Islet precursor cell (in vitro differentiated cells): ENCODE measurements at regions not wholly inside any gene's neighbourhood (a gene's known extent, or its start where the extent isn't known, plus 50 kb on each side); places are given as distances from the start of the nearest gene placed in this dataset.
"Not testable (repeated sequence)": the region's sequence is repeated elsewhere in the genome, so short reads cannot be mapped to it uniquely, and the experiment has no call there.

Source experiments
- DNase-seq: peaks from one replicate; pipeline ENCODE4 v3.0.0-alpha.2; 2018

- DNase-seq = no peak
Measured at GRCh38 chr5:57937025-57937424, 454.4 kb upstream of the ACTBL2 start.

GRCh38 chr5:57932761-57933160 lies 450.1 kb upstream of the ACTBL2 start:
- no peak for DNase-seq

- no peak for DNase-seq
Measured at GRCh38 chr5:57931807-57932206, 449.2 kb upstream of the ACTBL2 start.

GRCh38 chr5:57931352-57931751 lies 448.7 kb upstream of the ACTBL2 start:
- DNase-seq = no peak

- DNase-seq = no peak
Measured at GRCh38 chr5:57929271-57929670, 446.7 kb upstream of the ACTBL2 start.

GRCh38 chr5:57923094-57923493 lies 440.5 kb upstream of the ACTBL2 start:
- DNase-seq = not testable (repeated sequence)

GRCh38 chr5:57917004-57917403 lies 434.4 kb upstream of the ACTBL2 start:
- no peak for DNase-seq

GRCh38 chr5:57915536-57915935 lies 432.9 kb upstream of the ACTBL2 start:
- no peak for DNase-seq

- DNase-seq = no peak
Measured at GRCh38 chr5:57911438-57911837, 428.8 kb upstream of the ACTBL2 start.

- DNase-seq = no peak
Measured at GRCh38 chr5:57906671-57907070, 424.1 kb upstream of the ACTBL2 start.

GRCh38 chr5:57903458-57903857 lies 420.8 kb upstream of the ACTBL2 start:
- DNase-seq = no peak

- no peak for DNase-seq
Measured at GRCh38 chr5:57902095-57902494, 419.5 kb upstream of the ACTBL2 start.

- DNase-seq = no peak
Measured at GRCh38 chr5:57900381-57900944, 417.9 kb upstream of the ACTBL2 start.

- DNase-seq = no peak
Measured at GRCh38 chr5:57896576-57896975, 414.0 kb upstream of the ACTBL2 start.

GRCh38 chr5:57895766-57896165 lies 413.2 kb upstream of the ACTBL2 start:
- no peak for DNase-seq

GRCh38 chr5:57893926-57894325 lies 411.3 kb upstream of the ACTBL2 start:
- DNase-seq = no peak

GRCh38 chr5:57891443-57891842 lies 408.8 kb upstream of the ACTBL2 start:
- DNase-seq = no peak

GRCh38 chr5:57889558-57889957 lies 406.9 kb upstream of the ACTBL2 start:
- peak; percentile 96 for DNase-seq

- DNase-seq = peak; percentile 86
Measured at GRCh38 chr5:57887851-57888621, 405.4 kb upstream of the ACTBL2 start.

GRCh38 chr5:57884346-57885102 lies 401.9 kb upstream of the ACTBL2 start:
- DNase-seq = no peak

GRCh38 chr5:57880216-57880615 lies 397.6 kb upstream of the ACTBL2 start:
- no peak for DNase-seq

GRCh38 chr5:57878301-57878722 lies 395.7 kb upstream of the ACTBL2 start:
- DNase-seq = no peak

GRCh38 chr5:57871496-57871895 lies 388.9 kb upstream of the ACTBL2 start:
- no peak for DNase-seq

- DNase-seq = not testable (repeated sequence)
Measured at GRCh38 chr5:57870267-57870666, 387.7 kb upstream of the ACTBL2 start.
